ENCODE measurements at regions not wholly inside any gene's neighbourhood (a gene's known extent, or its start where the extent isn't known, plus 50 kb on each side); places are given as distances from the start of the nearest gene placed in this dataset.
A peak's percentile ranks its signal among the peaks of the same experiment; 100 is the strongest.

- TF ChIP-seq, protein P1, sequence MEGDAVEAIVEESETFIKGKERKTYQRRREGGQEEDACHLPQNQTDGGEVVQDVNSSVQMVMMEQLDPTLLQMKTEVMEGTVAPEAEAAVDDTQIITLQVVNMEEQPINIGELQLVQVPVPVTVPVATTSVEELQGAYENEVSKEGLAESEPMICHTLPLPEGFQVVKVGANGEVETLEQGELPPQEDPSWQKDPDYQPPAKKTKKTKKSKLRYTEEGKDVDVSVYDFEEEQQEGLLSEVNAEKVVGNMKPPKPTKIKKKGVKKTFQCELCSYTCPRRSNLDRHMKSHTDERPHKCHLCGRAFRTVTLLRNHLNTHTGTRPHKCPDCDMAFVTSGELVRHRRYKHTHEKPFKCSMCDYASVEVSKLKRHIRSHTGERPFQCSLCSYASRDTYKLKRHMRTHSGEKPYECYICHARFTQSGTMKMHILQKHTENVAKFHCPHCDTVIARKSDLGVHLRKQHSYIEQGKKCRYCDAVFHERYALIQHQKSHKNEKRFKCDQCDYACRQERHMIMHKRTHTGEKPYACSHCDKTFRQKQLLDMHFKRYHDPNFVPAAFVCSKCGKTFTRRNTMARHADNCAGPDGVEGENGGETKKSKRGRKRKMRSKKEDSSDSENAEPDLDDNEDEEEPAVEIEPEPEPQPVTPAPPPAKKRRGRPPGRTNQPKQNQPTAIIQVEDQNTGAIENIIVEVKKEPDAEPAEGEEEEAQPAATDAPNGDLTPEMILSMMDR (conservative IDR thresholded peaks at IDR 0.05 in 1 of 2, IDR thresholded peaks at IDR 0.05 in 1 of 2; ENCODE audit: extremely low read depth in 1 of 2, insufficient read depth in 1 of 2, low read depth in 1 of 2, low read length in 2 of 2), result peak; percentile 68
- no peak for TF ChIP-seq EZH2 (IDR thresholded peaks at IDR 0.05; ENCODE audit: borderline replicate concordance, low read length)
These were observed 153.9 kb upstream of the RMST start for GRCh38 chr12:97308576-97309198.
